Kidney epithelial cell (primary cell): ENCODE measurements at regions not wholly inside any gene's neighbourhood (a gene's known extent, or its start where the extent isn't known, plus 50 kb on each side); places are given as distances from the start of the nearest gene placed in this dataset.

Experiments
- DNase-seq: peaks from one replicate; pipeline ENCODE4 v3.0.0-alpha.2; 2010; ENCODE audit warnings: low read depth
- H3K27me3 ChIP-seq: 2 replicates; pipeline ENCODE4 v1.6.0; 2011; ENCODE audit warnings: low read length; ENCODE audit not compliant: control insufficient read depth, insufficient read depth
- H3K36me3 ChIP-seq: 2 replicates; pipeline ENCODE4 v1.5.1; 2011; ENCODE audit warnings: low read length; ENCODE audit not compliant: control insufficient read depth, insufficient read depth
- H3K4me3 ChIP-seq: 2 replicates; pipeline ENCODE4 v1.5.1; 2011; ENCODE audit warnings: low read depth, mild to moderate bottlenecking, control low read depth, low read length
- TF ChIP-seq, protein P1 (sequence below): IDR thresholded peaks from 2 replicates; pipeline ENCODE4 v1.5.1; 2011; ENCODE audit warnings: mild to moderate bottlenecking, moderate library complexity, low read length, control low read depth, inconsistent platforms; ENCODE audit not compliant: insufficient read depth, poor library complexity, severe bottlenecking

DNA sequence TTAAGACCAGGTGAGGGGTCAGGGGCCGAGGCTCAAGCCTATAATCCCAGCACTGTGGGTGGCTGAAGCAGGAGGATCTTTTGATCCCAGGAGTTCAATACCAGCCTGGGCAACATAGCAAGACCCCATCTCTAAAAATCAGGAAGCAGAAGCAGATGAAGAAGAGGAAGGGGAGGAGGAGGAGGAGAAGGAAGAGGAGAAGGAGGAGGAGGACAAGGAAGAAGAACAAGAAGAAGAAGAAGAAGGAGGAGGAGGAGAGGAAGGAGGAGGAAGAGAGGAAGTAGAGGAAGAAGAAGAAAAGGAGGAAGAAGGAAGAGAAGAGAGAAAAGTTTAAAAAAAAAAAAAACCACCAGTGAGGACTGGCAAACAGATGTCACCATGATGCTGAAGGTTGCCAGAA, 92.0 kb upstream of the TMEM26 start:
- Histone ChIP-seq H3K4me3 (no peak overlapping the region), H3K27me3 (no peaks in the 10 kb centered on the region), H3K36me3 (no peaks in the 10 kb centered on the region)
- DNase-seq, result no peak
- TF ChIP-seq, protein P1, sequence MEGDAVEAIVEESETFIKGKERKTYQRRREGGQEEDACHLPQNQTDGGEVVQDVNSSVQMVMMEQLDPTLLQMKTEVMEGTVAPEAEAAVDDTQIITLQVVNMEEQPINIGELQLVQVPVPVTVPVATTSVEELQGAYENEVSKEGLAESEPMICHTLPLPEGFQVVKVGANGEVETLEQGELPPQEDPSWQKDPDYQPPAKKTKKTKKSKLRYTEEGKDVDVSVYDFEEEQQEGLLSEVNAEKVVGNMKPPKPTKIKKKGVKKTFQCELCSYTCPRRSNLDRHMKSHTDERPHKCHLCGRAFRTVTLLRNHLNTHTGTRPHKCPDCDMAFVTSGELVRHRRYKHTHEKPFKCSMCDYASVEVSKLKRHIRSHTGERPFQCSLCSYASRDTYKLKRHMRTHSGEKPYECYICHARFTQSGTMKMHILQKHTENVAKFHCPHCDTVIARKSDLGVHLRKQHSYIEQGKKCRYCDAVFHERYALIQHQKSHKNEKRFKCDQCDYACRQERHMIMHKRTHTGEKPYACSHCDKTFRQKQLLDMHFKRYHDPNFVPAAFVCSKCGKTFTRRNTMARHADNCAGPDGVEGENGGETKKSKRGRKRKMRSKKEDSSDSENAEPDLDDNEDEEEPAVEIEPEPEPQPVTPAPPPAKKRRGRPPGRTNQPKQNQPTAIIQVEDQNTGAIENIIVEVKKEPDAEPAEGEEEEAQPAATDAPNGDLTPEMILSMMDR, result no peak

DNA sequence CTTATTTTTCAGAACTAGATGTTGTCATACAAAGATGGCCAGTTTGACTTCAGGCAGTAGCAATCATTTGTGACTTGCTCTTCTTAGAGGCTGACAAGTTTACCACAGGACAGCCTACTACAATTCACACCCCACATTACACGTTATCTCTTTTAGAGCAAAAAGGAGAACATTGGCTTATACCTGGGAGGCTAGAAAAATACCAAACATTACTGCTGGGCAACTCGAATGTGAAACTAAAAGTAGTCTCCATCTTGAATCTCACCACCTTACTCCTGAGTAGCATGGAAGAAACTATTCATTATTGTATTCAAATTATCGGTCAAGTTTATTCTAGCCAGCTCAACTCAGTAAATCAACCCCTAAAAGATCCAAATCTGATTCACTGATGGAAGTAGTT, 90.7 kb upstream of the TMEM26 start:
- Histone ChIP-seq H3K36me3 (no peaks in the 10 kb centered on the region), H3K4me3 (no peak overlapping the region), H3K27me3 (no peaks in the 10 kb centered on the region)
- DNase-seq, result no peak
- TF ChIP-seq, protein P1, result no peak

DNA sequence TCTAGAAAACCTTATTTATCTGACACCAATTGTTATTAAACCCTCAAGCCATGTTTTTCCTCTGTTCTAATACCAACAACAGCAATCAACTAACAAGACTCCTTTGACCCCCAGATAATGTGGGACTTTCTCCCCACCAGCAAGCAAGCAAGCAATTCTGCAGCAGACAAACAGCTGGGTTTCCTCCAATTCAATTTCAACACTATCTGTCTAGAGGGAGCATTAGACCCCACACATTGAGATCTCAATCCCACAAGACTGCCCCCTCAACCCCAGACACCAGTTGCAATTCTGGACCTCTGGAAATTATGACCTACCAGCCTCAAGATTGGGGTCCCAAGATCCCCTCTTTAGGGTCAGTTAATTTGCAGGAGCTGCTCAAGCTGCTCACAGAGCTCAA, 89.4 kb upstream of the TMEM26 start:
- no peaks in the 10 kb centered on the region for H3K36me3 ChIP-seq
- TF ChIP-seq, protein P1, result no peak
- no peaks in the 10 kb centered on the region for H3K27me3 ChIP-seq
- no peak overlapping the region for H3K4me3 ChIP-seq
- no peak for DNase-seq

DNA sequence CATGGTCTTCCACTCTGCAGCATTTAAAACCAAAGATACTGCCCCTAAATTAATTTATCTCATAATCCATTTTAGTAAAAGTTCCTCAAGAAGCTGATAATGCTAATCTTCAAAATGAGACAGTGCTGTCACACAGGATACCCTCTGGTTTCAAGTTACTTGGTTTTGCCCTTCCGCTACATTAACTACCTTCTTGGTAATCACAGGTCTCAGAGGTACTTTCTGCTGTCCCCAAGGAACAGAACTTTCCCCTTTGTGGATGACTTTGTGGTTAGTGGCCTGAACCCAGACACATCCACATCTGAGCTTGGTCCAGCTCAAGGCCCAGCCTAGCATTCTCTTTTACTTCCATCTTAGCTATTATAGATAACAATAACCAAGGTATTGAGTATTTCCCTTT, 88.8 kb upstream of the TMEM26 start:
- DNase-seq, result no peak
- TF ChIP-seq, protein P1, result no peak
- Histone ChIP-seq H3K4me3 (no peak overlapping the region), H3K27me3 (no peaks in the 10 kb centered on the region), H3K36me3 (no peaks in the 10 kb centered on the region)

DNA sequence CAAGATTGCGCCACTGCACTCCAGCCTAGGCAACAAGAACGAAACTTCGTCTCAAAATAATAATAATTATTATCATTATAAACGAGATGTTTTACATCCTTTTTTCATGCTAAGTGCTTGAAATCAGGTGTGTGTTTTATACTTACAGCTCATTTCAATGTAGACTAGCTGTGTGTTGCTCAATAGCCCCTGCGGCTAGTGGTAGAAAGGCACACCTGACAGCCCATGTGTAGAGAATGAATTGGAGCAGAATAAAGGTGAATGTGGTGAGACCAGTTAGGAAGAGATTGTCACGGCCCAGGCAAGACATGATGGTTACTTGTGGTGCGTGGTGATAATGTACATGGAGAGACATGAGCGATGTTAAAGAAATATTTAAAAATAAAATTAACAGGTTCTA, 86.7 kb upstream of the TMEM26 start:
- no peak for DNase-seq
- TF ChIP-seq, protein P1, result no peak
- Histone ChIP-seq H3K4me3 (no peak overlapping the region), H3K27me3 (no peaks in the 10 kb centered on the region), H3K36me3 (no peaks in the 10 kb centered on the region)

DNA sequence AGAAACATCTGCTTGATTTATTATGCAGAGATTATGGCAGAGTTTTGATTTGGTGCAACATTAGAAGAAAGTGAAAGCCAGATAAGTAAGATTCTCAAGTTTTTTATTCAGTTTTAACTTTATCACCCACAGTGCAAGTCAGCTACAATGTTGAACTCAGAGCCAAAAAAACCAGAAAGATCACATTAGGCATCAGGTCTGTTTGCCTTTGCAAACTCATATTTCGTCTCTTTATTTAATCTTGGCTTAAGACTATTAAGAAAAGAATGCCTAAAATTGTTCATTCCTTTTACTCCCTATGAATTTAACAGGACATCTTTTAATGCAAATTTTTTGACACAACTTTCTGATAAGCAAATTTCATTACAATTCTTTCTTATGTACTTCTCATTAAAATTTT, 76.0 kb upstream of the TMEM26 start:
- H3K4me3 ChIP-seq, result no peak overlapping the region

More for the DNA sequence above, 76.0 kb upstream of the TMEM26 start:
- TF ChIP-seq, protein P1, result no peak
- no peak for DNase-seq
- H3K36me3 ChIP-seq, result no peaks in the 10 kb centered on the region
- H3K27me3 ChIP-seq, result no peaks in the 10 kb centered on the region
